Adrenal gland (tissue), 5 donors: ENCODE measurements at regions not wholly inside any gene's neighbourhood (a gene's known extent, or its start where the extent isn't known, plus 50 kb on each side); places are given as distances from the start of the nearest gene placed in this dataset.

ENCODE experiments used
- CTCF ChIP-seq, 6 experiments: fragments of 450-650 bp in 4 of 6; fragments of 200-600 bp in 2 of 6; sonication (generic) in 1 of 6; IDR thresholded peaks; 1 replicate in 5 of 6; 2 replicates in 1 of 6; pipeline versions ENCODE4 v1.5.1 to v1.8.0; 2016 to 2021; ENCODE audit warnings: antibody characterized with exemption in 6 of 6, mild to moderate bottlenecking in 2 of 6, moderate library complexity in 1 of 6
- POLR2A ChIP-seq, 2 donors: fragments of 450-650 bp; IDR thresholded peaks; one replicate each; pipeline ENCODE4 v1.6.1; 2017; ENCODE audit warnings: antibody characterized with exemption in 2 of 2, mild to moderate bottlenecking in 2 of 2, moderate library complexity in 1 of 2
- donor health status: DM: no; HTN: no; CAD: no.

GRCh38 chr1:191963781-191964455 is 194.3 kb upstream of the RGS18 start:
- no peak for TF ChIP-seq POLR2A (IDR thresholded peaks at IDR 0.05)
- no peak for TF ChIP-seq CTCF (IDR thresholded peaks at IDR 0.05)
